ENCODE measurements at regions not wholly inside any gene's neighbourhood (a gene's known extent, or its start where the extent isn't known, plus 50 kb on each side); places are given as distances from the start of the nearest gene placed in this dataset.

DNA sequence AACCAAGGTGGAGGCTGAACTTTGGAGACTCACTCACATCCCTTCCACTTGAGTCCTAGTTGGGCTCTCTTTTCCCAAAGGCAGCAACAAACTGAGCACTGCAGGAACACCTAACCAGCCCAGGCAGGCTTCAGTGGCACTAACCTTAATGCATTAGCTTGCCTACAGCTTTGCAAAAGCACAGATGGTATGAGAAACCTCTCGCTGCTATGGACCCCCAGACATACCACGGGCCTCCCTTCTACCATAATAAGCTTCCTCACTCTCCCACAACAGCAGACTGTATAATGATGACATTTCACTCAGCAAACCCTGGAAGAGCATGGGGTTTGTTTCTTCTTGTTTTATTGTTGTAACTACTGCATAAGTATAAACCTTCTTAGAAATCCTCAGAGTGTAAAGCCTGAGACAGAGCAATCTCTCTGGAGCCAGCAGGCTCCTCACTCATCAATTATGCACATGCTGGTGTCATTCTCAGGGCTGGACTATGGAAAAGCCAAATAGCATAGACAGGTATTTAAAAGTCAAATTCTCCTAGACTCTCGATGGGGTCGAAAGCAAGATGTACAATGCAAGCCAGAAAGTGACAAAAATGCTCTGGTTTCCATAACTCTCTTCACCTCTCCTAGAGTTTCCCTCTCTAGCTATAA, 167.6 kb downstream of the NXPE2 start:
- TF ChIP-seq EZH2 (IDR thresholded peaks at IDR 0.05), result no peak
- no peak for TF ChIP-seq POLR2AphosphoS5 (IDR thresholded peaks at IDR 0.05; ENCODE audit: borderline replicate concordance, low read depth, low read length)
